Testis (tissue), 2 donors: ENCODE measurements at regions not wholly inside any gene's neighbourhood (a gene's known extent, or its start where the extent isn't known, plus 50 kb on each side); places are given as distances from the start of the nearest gene placed in this dataset.

Experiments used
- POLR2A ChIP-seq: fragments of 450-650 bp; IDR thresholded peaks from one replicate; pipeline ENCODE4 v1.6.1; 2017; ENCODE audit warnings: antibody characterized with exemption, mild to moderate bottlenecking, moderate library complexity
- TF ChIP-seq, protein P1 (sequence below), 3 experiments: fragments of 450-650 bp in 2 of 3; fragments of 200-600 bp in 1 of 3; sonication (generic) in 1 of 3; IDR thresholded peaks; one replicate each; pipeline ENCODE4 v1.5.1; 2016 to 2019; ENCODE audit warnings: antibody characterized with exemption in 3 of 3, mild to moderate bottlenecking in 2 of 3, moderate library complexity in 1 of 3

- TF ChIP-seq, protein P1, sequence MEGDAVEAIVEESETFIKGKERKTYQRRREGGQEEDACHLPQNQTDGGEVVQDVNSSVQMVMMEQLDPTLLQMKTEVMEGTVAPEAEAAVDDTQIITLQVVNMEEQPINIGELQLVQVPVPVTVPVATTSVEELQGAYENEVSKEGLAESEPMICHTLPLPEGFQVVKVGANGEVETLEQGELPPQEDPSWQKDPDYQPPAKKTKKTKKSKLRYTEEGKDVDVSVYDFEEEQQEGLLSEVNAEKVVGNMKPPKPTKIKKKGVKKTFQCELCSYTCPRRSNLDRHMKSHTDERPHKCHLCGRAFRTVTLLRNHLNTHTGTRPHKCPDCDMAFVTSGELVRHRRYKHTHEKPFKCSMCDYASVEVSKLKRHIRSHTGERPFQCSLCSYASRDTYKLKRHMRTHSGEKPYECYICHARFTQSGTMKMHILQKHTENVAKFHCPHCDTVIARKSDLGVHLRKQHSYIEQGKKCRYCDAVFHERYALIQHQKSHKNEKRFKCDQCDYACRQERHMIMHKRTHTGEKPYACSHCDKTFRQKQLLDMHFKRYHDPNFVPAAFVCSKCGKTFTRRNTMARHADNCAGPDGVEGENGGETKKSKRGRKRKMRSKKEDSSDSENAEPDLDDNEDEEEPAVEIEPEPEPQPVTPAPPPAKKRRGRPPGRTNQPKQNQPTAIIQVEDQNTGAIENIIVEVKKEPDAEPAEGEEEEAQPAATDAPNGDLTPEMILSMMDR (IDR thresholded peaks at IDR 0.05), result no peak
- TF ChIP-seq POLR2A, result no peak
Observed at GRCh38 chr9:106649664-106650063, 213.3 kb upstream of the ZNF462 start.
